Omental fat pad (tissue), 3 donors: ENCODE measurements at regions not wholly inside any gene's neighbourhood (a gene's known extent, or its start where the extent isn't known, plus 50 kb on each side); places are given as distances from the start of the nearest gene placed in this dataset.

ENCODE experiments used
- ATAC-seq: fragments of 150-250 bp; one replicate; pipeline ENCODE4 v1.9.1; 2016; ENCODE audit warnings: mild to moderate bottlenecking, moderate library complexity; ENCODE audit not compliant: low FRiP score
- DNase-seq: peaks from one replicate; pipeline ENCODE4 v3.0.0-alpha.2; 2019; ENCODE audit warnings: low spot score
- CTCF ChIP-seq, 3 donors: fragments of 450-650 bp; IDR thresholded peaks; one replicate each; pipeline ENCODE4 v1.5.1; 2016 to 2017; ENCODE audit warnings: antibody characterized with exemption in 3 of 3, mild to moderate bottlenecking in 3 of 3, moderate library complexity in 2 of 3

GRCh38 chr20:51212816-51213215 is 189.9 kb upstream of the KCNG1 start:
- no peak for ATAC-seq

GRCh38 chr20:51211191-51211590 is 188.3 kb upstream of the KCNG1 start:
- TF ChIP-seq CTCF (IDR thresholded peaks at IDR 0.05), result no peak
- DNase-seq, result no peak
- ATAC-seq, result no peak

More at GRCh38 chr20:51212816-51213215, 189.9 kb upstream of the KCNG1 start:
- no peak for TF ChIP-seq CTCF (IDR thresholded peaks at IDR 0.05)
- DNase-seq, result no peak

- no peak for TF ChIP-seq CTCF (IDR thresholded peaks at IDR 0.05)
- no peak for DNase-seq
- ATAC-seq, result no peak
These were observed 187.2 kb upstream of the KCNG1 start for GRCh38 chr20:51210084-51210483.

- ATAC-seq, result no peak
- no peak for TF ChIP-seq CTCF (IDR thresholded peaks at IDR 0.05)
- DNase-seq, result no peak
These were observed 185.3 kb upstream of the KCNG1 start for GRCh38 chr20:51208162-51208561.

- TF ChIP-seq CTCF (IDR thresholded peaks at IDR 0.05), result no peak
- ATAC-seq, result no peak
- no peak for DNase-seq
These were observed 183.2 kb upstream of the KCNG1 start for GRCh38 chr20:51206032-51206662.

- no peak for DNase-seq
- no peak for TF ChIP-seq CTCF (IDR thresholded peaks at IDR 0.05)
These were observed 181.9 kb upstream of the KCNG1 start for GRCh38 chr20:51204794-51205193.

GRCh38 chr20:51204051-51204715 is 181.3 kb upstream of the KCNG1 start:
- ATAC-seq (no peak), DNase-seq (no peak)
- TF ChIP-seq CTCF (IDR thresholded peaks at IDR 0.05), result no peak

More at GRCh38 chr20:51204794-51205193, 181.9 kb upstream of the KCNG1 start:
- ATAC-seq, result no peak
